ENCODE measurements at regions not wholly inside any gene's neighbourhood (a gene's known extent, or its start where the extent isn't known, plus 50 kb on each side); places are given as distances from the start of the nearest gene placed in this dataset.

- Histone ChIP-seq H3K27ac (ENCODE audit: low read depth) (no peak overlapping the region), H3K4me2 (no peak overlapping the region), H3K79me2 (replicated peaks; ENCODE audit: insufficient read depth) (no peaks in the 10 kb centered on the region), H3F3A (replicated peaks; ENCODE audit: low read depth) (no peaks in the 10 kb centered on the region), H3K4me3 (no peak overlapping the region), H3K36me3 (ENCODE audit: insufficient read depth) (no peaks in the 10 kb centered on the region), H3K27me3 (ENCODE audit: insufficient read depth) (no peaks in the 10 kb centered on the region), H4K20me1 (replicated peaks; ENCODE audit: insufficient read depth) (no peaks in the 10 kb centered on the region), H3K4me1 (ENCODE audit: insufficient read depth) (no peaks in the 10 kb centered on the region), H3K9me2 (ENCODE audit: insufficient read depth) (no peaks in the 10 kb centered on the region; the same call in 1 of the 2 replicates), H2AFZ (no peak overlapping the region)
- no peaks in the 10 kb centered on the region for H3K9me3 Mint-ChIP-seq
- no peak overlapping the region for H3K4me3 Mint-ChIP-seq
- DNase-seq (ENCODE audit: low spot score) (no peak), ATAC-seq (no peak)
- H3K4me1 Mint-ChIP-seq = no peaks in the 10 kb centered on the region
- H3K36me3 Mint-ChIP-seq (ENCODE audit: low read depth) = no peaks in the 10 kb centered on the region
- TF ChIP-seq NANOG (IDR thresholded peaks at IDR 0.05; ENCODE audit: borderline replicate concordance) (no peak), STAT1 (IDR thresholded peaks at IDR 0.05; ENCODE audit: unreplicated experiment) (no peak), POLR2AphosphoS5 (IDR thresholded peaks at IDR 0.05; ENCODE audit: low read depth) (no peak), EZH2phosphoT487 (IDR thresholded peaks at IDR 0.05; ENCODE audit: unreplicated experiment) (no peak), JUNB (IDR thresholded peaks at IDR 0.05; ENCODE audit: unreplicated experiment) (no peak), ZNF331 (CRISPR knock-in tag; IDR thresholded peaks at IDR 0.05; ENCODE audit: low read depth) (no peak)
- no peak overlapping the region for H3K27ac Mint-ChIP-seq
- no peaks in the 10 kb centered on the region for H3K27me3 Mint-ChIP-seq (ENCODE audit: insufficient read depth, low read depth, poor library complexity)
These were observed 148.8 kb downstream of the MRPL39 start for GRCh38 chr21:25458484-25458883.

- Histone ChIP-seq H4K20me1 (replicated peaks; ENCODE audit: insufficient read depth) (no peaks in the 10 kb centered on the region), H2AFZ (no peak overlapping the region), H3F3A (replicated peaks; ENCODE audit: low read depth) (no peaks in the 10 kb centered on the region), H3K4me1 (ENCODE audit: insufficient read depth) (no peaks in the 10 kb centered on the region), H3K4me2 (no peak overlapping the region), H3K9me2 (ENCODE audit: insufficient read depth) (no peaks in the 10 kb centered on the region; the same call in 1 of the 2 replicates), H3K27me3 (ENCODE audit: insufficient read depth) (no peaks in the 10 kb centered on the region), H3K27ac (ENCODE audit: low read depth) (no peak overlapping the region), H3K36me3 (ENCODE audit: insufficient read depth) (no peaks in the 10 kb centered on the region), H3K4me3 (no peak overlapping the region), H3K79me2 (replicated peaks; ENCODE audit: insufficient read depth) (no peaks in the 10 kb centered on the region)
- Mint-ChIP-seq H3K9me3 (no peaks in the 10 kb centered on the region), H3K36me3 (ENCODE audit: low read depth) (no peaks in the 10 kb centered on the region), H3K27ac (no peak overlapping the region), H3K27me3 (ENCODE audit: insufficient read depth, low read depth, poor library complexity) (no peaks in the 10 kb centered on the region), H3K4me3 (no peak overlapping the region), H3K4me1 (no peaks in the 10 kb centered on the region)
- DNase-seq (ENCODE audit: low spot score) = no peak
- no peak for ATAC-seq
- no peak for TF ChIP-seq NANOG (IDR thresholded peaks at IDR 0.05; ENCODE audit: borderline replicate concordance)
- no peak for TF ChIP-seq CREB1 (CRISPR knock-in tag; IDR thresholded peaks at IDR 0.05; ENCODE audit: low read depth)
- TF ChIP-seq ETS1 (IDR thresholded peaks at IDR 0.05) = no peak
- no peak for TF ChIP-seq ZNF114 (CRISPR knock-in tag; IDR thresholded peaks at IDR 0.05)
- no peak for TF ChIP-seq CTCF (conservative IDR thresholded peaks at IDR 0.05; ENCODE audit: low read depth in 2 of 2)
- TF ChIP-seq EZH2phosphoT487 (IDR thresholded peaks at IDR 0.05; ENCODE audit: unreplicated experiment) = no peak
- no peak for TF ChIP-seq JUNB (IDR thresholded peaks at IDR 0.05; ENCODE audit: unreplicated experiment)
- TF ChIP-seq ZNF462 (CRISPR knock-in tag; IDR thresholded peaks at IDR 0.05) = no peak
- TF ChIP-seq STAT1 (IDR thresholded peaks at IDR 0.05; ENCODE audit: unreplicated experiment) = no peak
- no peak for TF ChIP-seq EZH2 (IDR thresholded peaks at IDR 0.05; ENCODE audit: low read depth, unreplicated experiment)
- no peak for TF ChIP-seq POLR2AphosphoS5 (IDR thresholded peaks at IDR 0.05; ENCODE audit: low read depth)
These were observed 149.3 kb downstream of the MRPL39 start for GRCh38 chr21:25457946-25458345.

Data from GM23338 (cell line).